ENCODE measurements at regions not wholly inside any gene's neighbourhood (a gene's known extent, or its start where the extent isn't known, plus 50 kb on each side); places are given as distances from the start of the nearest gene placed in this dataset.

GRCh38 chr15:87633525-87633924 lies 623.0 kb downstream of the NTRK3 start (continued):
- TF ChIP-seq REST (IDR thresholded peaks at IDR 0.05; ENCODE audit: low read depth) = no peak
- TF ChIP-seq EZH2phosphoT487 (IDR thresholded peaks at IDR 0.05; ENCODE audit: borderline replicate concordance) = no peak
- TF ChIP-seq EGR1 (IDR thresholded peaks at IDR 0.05; ENCODE audit: low read depth) = no peak
- TF ChIP-seq ELF1 (IDR thresholded peaks at IDR 0.05; ENCODE audit: borderline replicate concordance, low read depth) = no peak
- no peak for TF ChIP-seq POLR2AphosphoS5 (IDR thresholded peaks at IDR 0.05; ENCODE audit: low read depth, low read length)
- TF ChIP-seq SP1 (IDR thresholded peaks at IDR 0.05; ENCODE audit: low read depth) = no peak

- Histone ChIP-seq H3K27me3 (ENCODE audit: insufficient read depth, low read length) (no peaks in the 10 kb centered on the region), H3K4me3 (replicated peaks in 1 of 2; ENCODE audit: low read depth in 1 of 2, low read length in 2 of 2) (no peak overlapping the region), H3K79me2 (ENCODE audit: insufficient read depth, low read length) (no peaks in the 10 kb centered on the region), H3K27ac (ENCODE audit: low read depth, low read length) (no peak overlapping the region), H3K4me1 (ENCODE audit: control insufficient read depth in 1 of 2, insufficient read depth in 2 of 2, low read length in 2 of 2) (no peaks in the 10 kb centered on the region), H2AFZ (ENCODE audit: low read depth, low read length, poor library complexity, severe bottlenecking) (no peak overlapping the region), H4K20me1 (ENCODE audit: insufficient read depth) (no peaks in the 10 kb centered on the region), H3K9me2 (ENCODE audit: insufficient read depth) (no peaks in the 10 kb centered on the region), H3K4me2 (ENCODE audit: low read length) (no peak overlapping the region), H3K9me3 (ENCODE audit: control insufficient read depth in 1 of 2, insufficient read depth in 1 of 2, low read depth in 1 of 2, low read length in 2 of 2) (peaks cover 9 to 24% of the 10 kb centered on the region in 2 experiments; a peak in 2 of 4 replicates), H3K36me3 (ENCODE audit: control insufficient read depth in 1 of 2, insufficient read depth in 2 of 2, low read length in 2 of 2) (no peaks in the 10 kb centered on the region), H3K9ac (ENCODE audit: low read length) (no peak overlapping the region)
- no peak for DNase-seq (ENCODE audit: low read depth, low spot score)
- no peak for ATAC-seq
- intact Hi-C loops (cut with micrococcal nuclease) = no loop called here
- no TSS peak for BruUV-seq (replicated peaks)
- TF ChIP-seq ATF3 (IDR thresholded peaks at IDR 0.05) (no peak), MAX (IDR thresholded peaks at IDR 0.05) (no peak), EZH2phosphoT487 (IDR thresholded peaks at IDR 0.05; ENCODE audit: borderline replicate concordance) (no peak), ZBTB33 (IDR thresholded peaks at IDR 0.05; ENCODE audit: extremely low read depth, insufficient replicate concordance, low read length) (no peak), ZNF274 (IDR thresholded peaks at IDR 0.05; ENCODE audit: low read depth, low read length) (no peak), SP1 (IDR thresholded peaks at IDR 0.05; ENCODE audit: low read depth) (no peak), EZH2 (IDR thresholded peaks at IDR 0.05) (no peak), SRF (IDR thresholded peaks at IDR 0.05; ENCODE audit: low read depth) (no peak), FOSL1 (IDR thresholded peaks at IDR 0.05; ENCODE audit: low read depth) (no peak)
- ChIA-PET POLR2A (no interaction called here), CTCF (no interaction called here), RAD21 (ENCODE audit: low non-redundant PET in 1 of 2, low total read pairs in 2 of 2, uncharacterized antibody in 2 of 2, unreplicated experiment in 2 of 2) (no interaction called here)
Observed at GRCh38 chr15:87632364-87632763, 624.2 kb downstream of the NTRK3 start.
